ENCODE measurements at regions not wholly inside any gene's neighbourhood (a gene's known extent, or its start where the extent isn't known, plus 50 kb on each side); places are given as distances from the start of the nearest gene placed in this dataset.

DNA sequence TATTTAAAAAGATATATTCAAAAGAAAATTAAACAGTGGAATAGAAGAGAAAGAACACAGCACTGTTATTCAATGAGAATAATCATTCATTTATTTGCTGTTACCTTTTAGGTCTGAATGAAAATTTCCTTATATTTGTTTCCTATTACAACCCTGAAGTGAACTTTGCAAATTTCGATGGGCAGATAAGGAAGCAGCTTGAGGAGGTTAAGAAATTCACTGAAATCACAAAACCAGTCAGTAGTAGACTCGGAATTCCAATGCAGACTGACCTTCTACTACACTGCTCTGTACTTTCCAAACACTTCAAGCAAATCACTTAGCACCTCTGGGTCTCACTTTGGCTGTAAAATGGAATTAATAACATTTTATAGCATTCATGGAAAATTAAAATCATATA is 172.0 kb upstream of the TP63 start (continued):
- no peak for TF ChIP-seq ZNF462 (CRISPR knock-in tag; IDR thresholded peaks at IDR 0.05)
- TF ChIP-seq REST (IDR thresholded peaks at IDR 0.05; ENCODE audit: unreplicated experiment) = no peak
- no peak for TF ChIP-seq STAT1 (IDR thresholded peaks at IDR 0.05; ENCODE audit: unreplicated experiment)
- no peak for TF ChIP-seq ZNF114 (CRISPR knock-in tag; IDR thresholded peaks at IDR 0.05)
- TF ChIP-seq EZH2 (IDR thresholded peaks at IDR 0.05; ENCODE audit: low read depth, unreplicated experiment) = no peak
- TF ChIP-seq JUNB (IDR thresholded peaks at IDR 0.05; ENCODE audit: unreplicated experiment) = no peak
- TF ChIP-seq, protein P1, sequence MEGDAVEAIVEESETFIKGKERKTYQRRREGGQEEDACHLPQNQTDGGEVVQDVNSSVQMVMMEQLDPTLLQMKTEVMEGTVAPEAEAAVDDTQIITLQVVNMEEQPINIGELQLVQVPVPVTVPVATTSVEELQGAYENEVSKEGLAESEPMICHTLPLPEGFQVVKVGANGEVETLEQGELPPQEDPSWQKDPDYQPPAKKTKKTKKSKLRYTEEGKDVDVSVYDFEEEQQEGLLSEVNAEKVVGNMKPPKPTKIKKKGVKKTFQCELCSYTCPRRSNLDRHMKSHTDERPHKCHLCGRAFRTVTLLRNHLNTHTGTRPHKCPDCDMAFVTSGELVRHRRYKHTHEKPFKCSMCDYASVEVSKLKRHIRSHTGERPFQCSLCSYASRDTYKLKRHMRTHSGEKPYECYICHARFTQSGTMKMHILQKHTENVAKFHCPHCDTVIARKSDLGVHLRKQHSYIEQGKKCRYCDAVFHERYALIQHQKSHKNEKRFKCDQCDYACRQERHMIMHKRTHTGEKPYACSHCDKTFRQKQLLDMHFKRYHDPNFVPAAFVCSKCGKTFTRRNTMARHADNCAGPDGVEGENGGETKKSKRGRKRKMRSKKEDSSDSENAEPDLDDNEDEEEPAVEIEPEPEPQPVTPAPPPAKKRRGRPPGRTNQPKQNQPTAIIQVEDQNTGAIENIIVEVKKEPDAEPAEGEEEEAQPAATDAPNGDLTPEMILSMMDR (conservative IDR thresholded peaks at IDR 0.05; ENCODE audit: low read depth in 2 of 2) = no peak
